NCI-H146 treated with DMSO at 0.1 percent for 48 hours (cell line): ENCODE measurements at regions not wholly inside any gene's neighbourhood (a gene's known extent, or its start where the extent isn't known, plus 50 kb on each side); places are given as distances from the start of the nearest gene placed in this dataset.

ENCODE experiments used
- DNase-seq: peaks from one replicate; lab custom pipeline; 2025; ENCODE audit not compliant: unreplicated experiment; lab: John Stamatoyannopoulos, UW

DNA sequence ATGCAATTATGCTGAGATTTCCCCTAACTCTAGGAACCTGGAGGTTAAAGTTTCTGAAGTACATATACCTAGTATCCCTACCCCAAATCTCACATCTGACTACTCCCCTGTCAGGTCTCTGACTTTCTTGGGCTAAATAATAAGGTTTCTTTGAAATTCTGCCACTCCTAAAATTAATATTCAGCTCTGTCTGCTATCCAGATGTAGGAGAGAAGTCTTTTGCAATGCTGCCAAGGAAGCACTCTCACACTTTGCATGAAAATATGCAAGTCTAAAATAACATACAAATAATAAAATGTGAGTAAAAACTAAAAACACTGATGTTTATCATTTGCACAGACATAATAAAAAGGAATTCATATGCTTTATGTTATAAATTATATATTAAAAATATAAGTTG lies 196.9 kb upstream of the LRFN5 start:
- DNase-seq, result no peak

DNA sequence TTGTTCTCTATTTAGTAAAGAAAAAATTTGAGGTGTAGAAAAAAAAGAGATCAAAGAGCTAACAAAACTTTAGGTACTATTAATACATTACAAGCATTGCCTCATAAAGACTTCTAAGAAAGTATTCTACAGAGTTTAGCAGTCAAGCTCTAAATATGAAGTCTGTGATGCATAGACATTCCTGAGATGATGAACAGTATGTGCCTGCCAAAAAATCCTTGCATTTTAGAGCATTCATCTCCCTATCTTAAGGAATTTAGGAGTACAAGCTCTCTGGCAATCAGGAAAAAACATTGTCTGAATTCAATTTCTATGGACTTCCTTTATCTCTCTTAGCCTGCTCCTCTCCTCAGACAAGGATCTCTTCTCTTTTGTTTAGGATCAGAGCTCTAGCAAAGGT lies 202.6 kb upstream of the LRFN5 start:
- DNase-seq, result no peak

DNA sequence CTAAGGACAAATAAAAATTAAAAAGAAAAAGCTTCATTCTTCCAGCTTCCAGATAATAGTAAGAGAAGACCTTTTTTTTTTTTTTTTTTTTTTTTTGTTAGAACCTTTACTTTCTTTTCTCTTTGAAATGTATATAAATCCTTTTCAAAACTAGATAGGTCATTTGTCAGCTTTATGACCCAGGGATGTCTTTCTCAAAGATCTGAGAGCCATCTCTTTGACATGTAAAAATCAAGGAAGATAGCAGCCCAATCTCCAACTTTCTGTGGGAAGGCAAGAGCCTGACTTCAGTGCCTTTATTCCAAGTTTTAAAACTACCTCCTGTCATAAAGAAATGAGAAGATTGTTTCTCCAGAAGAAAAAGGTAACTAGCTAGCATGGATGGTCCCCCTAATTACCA lies 203.3 kb upstream of the LRFN5 start:
- DNase-seq, result no peak

DNA sequence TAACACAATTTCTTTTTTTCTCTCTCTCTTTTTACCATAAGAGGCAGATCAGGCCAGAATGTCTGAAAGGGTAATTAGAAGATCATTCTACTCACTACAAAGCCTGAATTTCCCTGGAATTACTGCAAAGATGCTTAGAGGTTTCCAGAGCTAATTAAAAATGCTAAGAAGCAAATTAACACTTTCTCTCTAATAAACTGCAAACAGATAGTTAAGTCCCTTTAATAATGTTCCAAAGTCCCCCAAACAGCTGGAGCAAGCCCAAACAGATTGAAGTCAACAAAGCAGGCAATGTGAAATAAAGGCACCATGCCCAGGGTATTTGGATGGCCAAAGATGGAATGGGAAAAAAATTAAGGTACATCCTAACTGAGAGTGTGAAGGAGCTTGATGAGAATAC lies 208.8 kb upstream of the LRFN5 start:
- no peak for DNase-seq

DNA sequence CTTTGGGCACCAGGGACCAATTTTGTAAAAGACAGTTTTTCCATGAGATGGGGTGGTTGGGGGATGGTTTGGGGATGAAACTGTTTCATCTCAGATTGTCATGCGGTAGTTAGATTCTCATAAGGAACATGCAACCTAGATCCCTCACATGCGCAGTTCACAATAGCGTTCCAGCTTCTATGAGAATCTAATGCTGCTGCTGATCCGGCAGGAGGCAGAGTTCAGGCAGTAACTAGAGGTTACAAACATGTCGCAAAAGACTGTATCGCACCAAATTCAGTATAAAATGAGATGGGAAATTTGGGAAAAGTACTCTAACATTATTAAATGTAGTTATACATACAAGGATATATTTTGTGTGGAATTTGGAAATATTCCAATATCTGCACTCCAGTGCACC lies 213.2 kb upstream of the LRFN5 start:
- no peak for DNase-seq

DNA sequence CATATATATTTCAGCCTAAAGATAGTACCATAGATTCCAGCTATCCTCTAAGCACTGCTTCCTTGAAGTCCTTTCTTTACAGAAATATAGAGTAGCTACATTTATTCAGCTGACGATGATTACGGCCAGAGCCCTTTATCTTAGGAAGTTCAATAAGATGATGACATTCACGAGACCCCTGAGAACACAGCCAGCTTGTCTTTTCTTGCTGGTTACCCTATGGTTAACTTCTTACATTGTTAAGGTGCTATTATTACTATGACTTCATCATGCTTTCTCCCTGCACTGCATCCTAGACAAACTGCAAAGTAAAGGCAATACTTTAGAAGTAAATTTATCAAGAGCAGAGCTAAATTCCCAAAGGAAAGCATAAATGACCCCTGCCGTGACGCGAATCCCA lies 214.4 kb upstream of the LRFN5 start:
- DNase-seq, result no peak

DNA sequence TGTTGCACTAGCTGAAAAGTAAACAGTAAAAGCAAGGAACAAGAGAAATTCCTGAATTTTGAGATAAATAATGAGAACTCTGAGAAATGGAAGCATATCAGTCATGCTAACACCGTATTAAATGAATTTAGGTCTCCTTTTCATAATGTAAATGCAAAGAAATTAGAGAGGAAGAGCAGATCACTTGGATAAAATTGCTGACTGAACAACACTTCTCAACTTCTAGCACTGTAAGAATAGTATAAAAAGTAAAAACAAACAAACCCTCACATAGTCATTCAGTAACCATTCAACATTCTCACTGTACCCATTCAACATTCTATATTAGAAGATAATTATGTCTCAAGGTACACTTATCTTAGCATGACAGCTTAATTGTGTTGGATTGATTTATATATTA lies 217.3 kb upstream of the LRFN5 start:
- no peak for DNase-seq

DNA sequence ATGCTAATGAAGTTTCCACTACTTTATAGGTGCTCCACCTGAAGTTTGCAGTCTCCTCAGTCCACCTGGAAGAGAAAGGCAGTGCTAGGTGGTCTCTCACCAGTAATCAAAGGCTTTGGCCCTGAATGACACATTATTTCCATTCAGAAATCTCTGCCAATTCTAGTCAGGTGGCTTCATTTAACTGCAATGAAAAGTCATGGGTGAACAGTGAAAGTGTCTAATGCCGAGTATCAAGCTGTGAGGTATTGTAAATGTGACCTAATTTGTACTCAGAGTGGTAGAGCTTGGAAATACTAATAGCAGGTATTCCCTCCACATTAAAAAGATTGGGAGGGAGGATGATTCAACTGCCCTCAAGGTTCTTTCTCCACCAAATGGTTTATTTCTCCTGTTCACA lies 220.9 kb upstream of the LRFN5 start:
- peak; percentile 50 for DNase-seq

DNA sequence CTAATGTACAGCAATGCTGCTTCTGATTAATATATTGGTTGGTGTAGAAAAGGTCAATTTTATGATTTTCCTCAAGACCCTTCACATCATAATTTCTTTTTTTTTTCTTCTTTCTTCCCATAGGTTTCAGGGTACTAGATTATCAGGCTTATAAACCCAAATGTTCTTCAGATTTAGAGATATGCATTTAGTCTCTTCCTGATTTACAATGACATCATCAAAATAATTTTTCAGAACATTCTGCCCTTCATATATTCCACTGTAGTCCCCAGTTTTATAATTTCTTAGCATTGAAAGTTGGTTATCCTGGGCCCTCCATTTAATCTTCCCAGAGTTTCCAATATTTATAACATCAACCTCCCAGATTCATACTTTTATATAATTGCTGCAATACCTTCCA lies 226.7 kb upstream of the LRFN5 start:
- DNase-seq, result no peak

DNA sequence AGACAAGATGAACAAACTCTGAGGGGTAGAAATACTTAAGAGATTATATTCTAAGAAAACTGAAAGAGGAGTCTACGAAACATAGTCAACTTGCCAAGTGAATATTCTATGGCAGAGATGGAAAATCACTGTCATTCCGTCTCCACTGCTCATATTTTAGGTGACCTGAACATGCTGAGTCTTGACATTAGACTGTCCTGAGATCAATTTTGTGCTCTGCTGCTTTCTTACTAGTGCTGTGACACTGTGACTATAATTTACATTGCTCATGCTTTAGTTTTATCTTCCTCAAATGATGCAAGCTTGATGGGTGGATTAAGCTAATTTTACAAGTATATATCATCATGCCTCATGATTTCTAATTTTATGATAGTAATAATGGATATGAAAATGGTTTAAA lies 228.2 kb upstream of the LRFN5 start:
- no peak for DNase-seq

DNA sequence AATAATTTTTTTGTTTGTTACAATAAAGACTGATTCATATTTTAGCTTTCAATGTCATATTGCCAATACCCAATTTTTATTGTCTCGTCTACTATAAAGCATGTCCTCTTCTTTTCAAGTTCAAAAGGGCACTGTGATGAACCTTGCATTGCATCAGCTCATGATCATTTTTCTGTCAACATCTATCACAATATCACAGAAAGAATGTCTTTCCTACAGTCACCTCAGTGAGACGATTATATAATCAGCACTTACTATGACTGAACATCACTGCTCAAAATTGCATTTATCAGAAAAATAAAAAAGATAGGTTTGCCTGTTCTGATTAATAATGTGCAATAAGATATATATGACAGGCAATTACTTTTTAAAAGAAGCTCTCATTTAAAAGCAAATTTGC lies 228.7 kb upstream of the LRFN5 start:
- no peak for DNase-seq

DNA sequence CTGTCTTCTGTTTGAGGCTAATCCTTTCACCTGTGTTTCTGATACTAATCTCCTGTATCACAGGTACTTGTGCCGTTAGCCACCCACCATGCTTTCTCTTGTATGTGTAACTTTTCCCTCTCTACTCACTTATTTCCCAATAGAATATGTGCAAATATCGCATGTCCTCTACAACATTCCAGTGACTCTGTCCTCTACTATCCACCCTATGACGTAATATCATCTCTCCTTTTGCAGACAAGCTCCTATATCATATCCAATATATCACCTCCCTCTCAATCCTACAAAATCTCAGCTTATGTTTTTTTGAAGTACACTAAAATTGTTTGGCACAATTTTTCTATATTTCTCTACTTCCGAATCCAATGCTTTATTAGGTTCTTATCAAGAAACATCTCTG lies 232.6 kb upstream of the LRFN5 start:
- no peak for DNase-seq

DNA sequence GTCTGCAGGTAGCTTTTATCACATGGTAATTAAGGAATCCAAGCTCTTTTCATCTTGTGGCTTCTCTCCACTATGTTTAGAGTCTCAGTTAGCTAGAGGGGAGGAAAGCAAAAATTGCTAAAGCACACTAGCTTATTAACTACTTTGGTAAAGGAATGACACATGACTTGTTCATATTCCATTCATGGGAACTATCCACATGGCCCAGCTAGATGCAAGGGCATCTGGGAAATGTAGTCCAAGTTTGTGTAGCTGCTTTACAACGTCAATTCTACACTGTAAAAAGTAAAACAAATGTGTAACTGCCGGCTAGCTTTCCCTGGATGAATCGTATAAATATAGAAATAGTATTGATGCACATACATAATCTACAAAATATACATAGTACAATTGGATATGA lies 244.5 kb upstream of the LRFN5 start:
- DNase-seq, result no peak

DNA sequence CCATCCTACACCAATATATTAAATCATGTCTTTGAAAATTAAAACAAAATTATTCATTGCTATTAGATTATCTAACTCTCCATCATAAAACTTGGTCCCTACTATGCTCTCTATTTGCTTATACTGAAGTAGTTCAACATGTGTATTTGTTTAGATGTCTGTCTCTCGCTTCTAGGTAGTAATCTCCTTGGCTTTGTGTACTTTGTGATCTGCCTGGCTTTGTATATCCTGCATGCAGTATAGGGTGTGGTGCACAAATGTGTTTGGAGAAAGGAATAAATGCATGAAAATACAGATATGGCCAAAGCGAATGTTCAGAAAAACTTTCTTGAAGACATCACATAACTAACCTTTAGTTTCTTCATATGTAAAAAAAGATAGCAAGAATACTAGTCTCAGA lies 246.6 kb upstream of the LRFN5 start:
- no peak for DNase-seq

DNA sequence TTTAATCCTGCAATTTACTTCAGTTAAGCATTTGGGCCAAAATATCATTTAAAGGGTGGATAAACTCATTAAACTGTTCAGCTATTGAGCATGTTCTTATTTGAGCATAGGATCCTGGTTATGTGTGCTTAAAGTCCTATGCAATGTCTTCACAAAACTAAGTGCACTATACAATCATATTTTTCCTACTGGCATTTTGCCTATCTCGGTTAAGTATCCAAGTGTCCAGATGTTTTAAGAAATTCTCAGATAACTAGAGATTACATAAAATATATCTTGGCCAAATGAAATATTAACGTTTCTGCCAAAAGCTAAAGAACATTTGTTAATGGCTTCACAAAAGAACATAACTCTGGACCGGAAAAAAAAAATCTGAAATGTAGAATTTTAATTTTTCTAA lies 250.8 kb upstream of the LRFN5 start:
- no peak for DNase-seq

DNA sequence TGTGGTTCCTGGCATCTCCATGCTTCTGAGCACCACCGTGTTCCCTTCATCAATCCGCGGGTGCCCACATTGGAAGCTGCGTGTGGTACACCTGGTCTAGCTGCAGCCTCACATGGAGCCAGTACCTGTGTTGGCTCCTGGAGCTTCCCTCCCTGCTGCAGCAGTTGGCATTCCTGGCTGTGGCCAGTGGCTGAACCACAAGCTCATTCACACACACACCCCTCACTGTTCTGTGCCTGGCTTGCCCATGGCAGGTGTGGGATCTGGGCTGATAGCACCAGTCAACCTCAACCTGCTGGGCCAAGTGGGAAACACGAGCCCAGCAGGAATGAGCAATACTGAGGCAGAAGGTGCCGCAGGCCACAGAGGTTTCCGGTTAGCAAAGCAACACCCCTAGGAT lies 256.2 kb upstream of the LRFN5 start:
- DNase-seq, result no peak

DNA sequence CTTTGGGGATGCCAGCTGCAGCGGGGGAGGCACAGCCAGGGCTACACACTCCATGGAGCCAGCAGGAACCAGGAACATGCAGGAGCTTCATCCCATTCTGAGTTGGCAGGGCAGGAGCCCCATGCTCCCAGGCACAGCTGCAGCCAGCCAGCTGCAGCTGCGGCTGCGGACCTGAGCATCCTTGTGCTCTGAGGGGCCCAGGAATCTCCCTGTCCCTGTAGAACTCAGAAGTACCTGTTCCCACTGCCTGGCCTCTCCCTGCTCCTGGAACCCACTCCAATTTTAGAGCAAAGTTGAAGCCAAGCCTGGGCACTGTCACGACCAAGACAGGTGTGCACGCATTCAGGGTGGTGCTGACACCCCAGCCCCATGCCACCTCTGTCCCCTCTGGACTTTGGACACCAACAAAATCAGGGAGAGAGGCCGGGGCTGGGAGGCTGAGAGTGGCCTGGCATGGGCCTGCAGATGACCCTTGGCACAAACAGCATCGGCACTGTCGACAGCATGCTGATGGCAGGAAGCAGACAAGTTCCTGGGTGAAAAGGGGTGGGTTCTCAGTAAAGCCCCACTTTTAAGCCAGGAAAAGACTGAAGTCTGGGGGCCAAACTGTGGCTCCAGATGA lies 257.3 kb upstream of the LRFN5 start:
- DNase-seq, result no peak

DNA sequence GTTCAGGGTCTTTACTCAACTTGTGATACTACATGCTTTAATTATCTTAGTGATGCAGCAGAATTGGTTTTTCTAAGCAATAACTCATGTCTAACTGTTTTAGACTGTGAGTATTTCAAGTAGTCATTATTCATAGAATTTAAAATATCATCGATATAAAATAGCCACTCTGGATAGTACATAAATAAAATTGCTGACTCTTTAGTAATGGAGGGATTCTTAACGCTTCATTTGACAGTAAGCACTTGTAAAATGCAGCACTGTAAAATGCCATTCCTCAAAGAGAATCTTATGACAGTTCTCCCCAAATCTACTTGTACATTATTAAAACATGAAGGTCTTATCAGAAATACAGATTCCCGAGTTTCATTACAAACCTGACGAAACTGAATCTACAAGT lies 262.8 kb upstream of the LRFN5 start:
- DNase-seq, result no peak

DNA sequence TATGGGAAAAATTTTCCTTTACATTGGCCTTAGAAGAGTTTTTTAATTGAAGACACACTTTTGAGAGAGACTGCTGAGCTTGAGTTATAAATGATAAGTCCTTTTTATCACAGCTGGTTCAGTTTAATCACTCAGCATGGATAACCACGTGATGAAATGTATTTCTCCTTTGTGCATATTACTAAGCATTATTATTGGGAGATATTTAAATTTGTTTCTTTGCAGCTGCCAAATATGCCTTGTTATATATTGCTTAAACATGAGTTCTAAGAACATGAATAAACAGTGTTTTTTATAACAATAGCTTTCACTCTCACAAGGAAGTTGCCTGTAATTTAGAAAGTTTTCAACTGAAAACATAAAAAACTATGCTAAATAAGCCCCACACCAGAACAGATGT lies 293.5 kb upstream of the LRFN5 start:
- no peak for DNase-seq

DNA sequence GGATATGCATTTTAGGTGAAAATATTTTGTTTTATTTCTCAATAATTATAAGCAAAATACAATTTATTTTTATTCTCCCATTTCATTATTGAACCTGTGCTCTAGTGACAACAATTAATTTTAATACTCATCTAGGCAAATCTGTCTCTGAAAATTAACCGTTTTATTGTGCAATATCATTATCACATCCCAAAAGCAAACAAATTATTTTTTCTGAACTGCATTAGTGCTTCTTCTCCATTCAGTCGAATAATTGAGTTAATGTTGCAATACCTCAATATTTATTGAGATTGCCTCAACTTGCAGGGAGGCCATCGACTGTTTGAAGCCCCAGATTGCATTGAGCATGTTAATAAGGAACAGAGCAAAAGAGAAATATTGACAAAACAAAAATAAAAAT lies 303.2 kb upstream of the LRFN5 start:
- no peak for DNase-seq

DNA sequence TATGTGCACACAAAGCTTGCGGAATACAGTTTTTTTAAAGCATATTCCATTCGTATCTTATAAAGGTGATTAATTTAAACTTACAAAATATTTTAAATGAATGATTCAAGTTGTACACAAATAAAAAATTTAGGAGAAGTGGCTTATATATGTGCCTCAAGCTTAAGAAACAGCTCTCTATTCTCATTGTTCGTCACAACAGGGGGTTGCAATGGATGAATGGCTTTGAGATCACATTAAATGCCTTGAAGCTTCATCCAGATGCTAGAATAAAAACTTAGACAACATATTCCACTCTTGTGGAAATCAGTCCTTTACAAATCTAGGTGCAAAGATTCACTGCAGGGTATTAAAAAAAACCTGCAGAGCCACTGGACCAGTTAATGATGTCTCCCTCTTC lies 303.9 kb upstream of the LRFN5 start:
- peak; percentile 32 for DNase-seq

DNA sequence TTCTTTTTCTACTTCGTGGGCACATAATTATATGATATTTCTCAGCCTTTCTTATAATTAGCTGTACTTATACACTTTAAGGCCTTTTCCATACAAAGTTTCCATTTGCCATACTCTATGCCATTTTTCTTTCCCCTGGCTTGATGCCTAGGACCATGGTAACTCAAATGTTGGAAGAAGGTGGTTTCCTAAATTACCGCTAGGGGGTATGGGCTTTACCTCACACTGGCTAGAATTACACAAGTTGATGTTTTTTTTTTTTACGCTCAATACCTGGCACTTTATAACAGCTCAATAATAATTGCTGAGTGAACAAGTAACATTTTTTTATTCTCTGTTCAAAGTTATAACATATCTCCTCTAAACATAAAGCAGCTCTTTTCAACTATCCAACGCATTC lies 306.8 kb upstream of the LRFN5 start:
- DNase-seq, result no peak

DNA sequence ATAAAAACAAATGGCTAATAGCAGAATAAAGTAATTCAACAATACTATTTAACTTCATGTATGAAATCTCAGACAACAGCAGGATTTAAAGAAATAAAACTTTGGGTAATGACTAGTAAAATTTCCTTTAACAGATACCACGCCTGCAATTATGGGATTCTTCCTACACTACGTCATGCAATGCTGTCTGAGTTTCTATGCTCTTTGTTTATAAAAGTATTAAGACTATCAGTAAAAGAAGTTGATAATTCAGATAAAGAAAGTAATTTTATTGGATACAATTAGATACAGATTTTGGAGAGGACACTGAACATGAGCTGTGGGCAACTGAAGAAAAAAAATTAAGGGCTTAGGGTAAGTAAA lies 308.4 kb upstream of the LRFN5 start:
- DNase-seq, result no peak
